H9 (cell line): ENCODE measurements at regions not wholly inside any gene's neighbourhood (a gene's known extent, or its start where the extent isn't known, plus 50 kb on each side); places are given as distances from the start of the nearest gene placed in this dataset.

Source experiments
- DNase-seq: peaks from one replicate; pipeline ENCODE4 v3.0.0-alpha.2; 2017
- H2AFZ ChIP-seq: one replicate; pipeline ENCODE4 v1.6.1; 2013; ENCODE audit warnings: mild to moderate bottlenecking, low read length, control low read depth, moderate library complexity
- H2AK5ac ChIP-seq: 2 replicates; pipeline ENCODE4 v1.6.1; 2013; ENCODE audit warnings: low read length, control low read depth, mixed read lengths; ENCODE audit not compliant: insufficient read length
- H2BK120ac ChIP-seq: one replicate; pipeline ENCODE4 v1.6.1; 2013; ENCODE audit warnings: low read depth, mild to moderate bottlenecking, low read length, control low read depth, inconsistent platforms; ENCODE audit not compliant: poor library complexity, severe bottlenecking
- H2BK12ac ChIP-seq: 2 replicates; pipeline ENCODE4 v1.6.1; 2013; ENCODE audit warnings: low read length, control low read depth, mixed read lengths, low read depth; ENCODE audit not compliant: insufficient read length
- H2BK15ac ChIP-seq: 2 replicates; pipeline ENCODE4 v1.6.1; 2013; ENCODE audit warnings: low read depth, low read length, control low read depth
- H2BK20ac ChIP-seq: one replicate; pipeline ENCODE4 v1.6.1; 2013; ENCODE audit warnings: low read depth, mild to moderate bottlenecking, low read length, control low read depth, inconsistent platforms; ENCODE audit not compliant: poor library complexity, severe bottlenecking
- H2BK5ac ChIP-seq: 2 replicates; pipeline ENCODE4 v1.6.1; 2013; ENCODE audit warnings: low read length, control low read depth, mixed read lengths; ENCODE audit not compliant: insufficient read length
- H3K14ac ChIP-seq: 2 replicates; pipeline ENCODE4 v1.6.1; 2013; ENCODE audit warnings: low read length, control low read depth; ENCODE audit not compliant: insufficient read depth
- H3K18ac ChIP-seq: 2 replicates; pipeline ENCODE4 v1.6.1; 2013; ENCODE audit warnings: low read depth, mild to moderate bottlenecking, mixed read lengths, low read length, control low read depth; ENCODE audit not compliant: insufficient read length
- H3K23ac ChIP-seq: 2 replicates; pipeline ENCODE4 v1.6.1; 2013; ENCODE audit warnings: low read length, control low read depth, mixed read lengths, low read depth; ENCODE audit not compliant: insufficient read length
- H3K23me2 ChIP-seq: 2 replicates; pipeline ENCODE4 v1.6.1; 2013; ENCODE audit warnings: low read depth, mild to moderate bottlenecking, mixed read lengths, low read length, control low read depth; ENCODE audit not compliant: insufficient read length, poor library complexity, severe bottlenecking
- H3K27ac ChIP-seq: 2 replicates; pipeline ENCODE4 v1.5.1; 2013; ENCODE audit warnings: low read length, control low read depth, mixed read lengths, low read depth; ENCODE audit not compliant: insufficient read length
- H3K27me3 ChIP-seq: 2 replicates; pipeline ENCODE4 v1.6.1; 2013; ENCODE audit warnings: low read length, control low read depth, inconsistent platforms; ENCODE audit not compliant: insufficient read depth
- H3K4ac ChIP-seq: 2 replicates; pipeline ENCODE4 v1.6.1; 2013; ENCODE audit warnings: low read depth, mild to moderate bottlenecking, control low read depth, inconsistent platforms, low read length, moderate library complexity
- H3K4me1 ChIP-seq: 2 replicates; pipeline ENCODE4 v1.6.1; 2013; ENCODE audit warnings: low read length, control low read depth, inconsistent platforms; ENCODE audit not compliant: insufficient read depth
- H3K4me2 ChIP-seq: 2 replicates; pipeline ENCODE4 v1.6.1; 2013; ENCODE audit warnings: low read length, control low read depth, mixed read lengths; ENCODE audit not compliant: insufficient read length, insufficient read depth
- H3K56ac ChIP-seq: 2 replicates; pipeline ENCODE4 v1.6.1; 2013; ENCODE audit warnings: low read depth, mild to moderate bottlenecking, mixed read lengths, low read length, control low read depth; ENCODE audit not compliant: insufficient read length
- H3K79me1 ChIP-seq: 2 replicates; pipeline ENCODE4 v1.6.1; 2013; ENCODE audit warnings: low read depth, mild to moderate bottlenecking, moderate library complexity, low read length, control low read depth, inconsistent platforms; ENCODE audit not compliant: insufficient read depth, poor library complexity, severe bottlenecking
- H3K79me2 ChIP-seq: 2 replicates; pipeline ENCODE4 v1.6.1; 2013; ENCODE audit warnings: low read length, control low read depth, inconsistent platforms; ENCODE audit not compliant: insufficient read depth
- H3K9ac ChIP-seq: 2 replicates; pipeline ENCODE4 v1.6.1; 2013; ENCODE audit warnings: low read length, control low read depth, mixed read lengths; ENCODE audit not compliant: insufficient read length; ENCODE audit errors: extremely low read depth
- H3K9me3 ChIP-seq: one replicate; pipeline ENCODE4 v1.6.1; 2013; ENCODE audit warnings: low read depth, low read length, inconsistent platforms; ENCODE audit not compliant: control insufficient read depth
- H3T11ph ChIP-seq: one replicate; pipeline ENCODE4 v1.6.1; 2013; ENCODE audit warnings: mild to moderate bottlenecking, low read length, control low read depth, inconsistent platforms
- H4K20me1 ChIP-seq: one replicate; pipeline ENCODE4 v1.6.1; 2013; ENCODE audit not compliant: control insufficient read depth, insufficient read length, insufficient read depth
- H4K5ac ChIP-seq: 2 replicates; pipeline ENCODE4 v1.6.1; 2013; ENCODE audit warnings: low read depth, mild to moderate bottlenecking, mixed read lengths, low read length, control low read depth; ENCODE audit not compliant: insufficient read length
- H4K8ac ChIP-seq: replicated peaks from 2 replicates; pipeline ENCODE4 v1.6.1; 2013; ENCODE audit warnings: low read length, control low read depth, mixed read lengths, low read depth; ENCODE audit not compliant: insufficient read length
- H4K91ac ChIP-seq: 2 replicates; pipeline ENCODE4 v1.6.1; 2013; ENCODE audit warnings: low read depth, mild to moderate bottlenecking, moderate library complexity, mixed read lengths, low read length, control low read depth; ENCODE audit not compliant: insufficient read length
- H3K27ac Mint-ChIP-seq, 3 experiments: 2 replicates in 2 of 3; 3 replicates in 1 of 3; pipeline ENCODE4 v1.8.0; 2020 to 2021; ENCODE audit warnings: mixed read lengths in 3 of 3, mild to moderate bottlenecking in 1 of 3, moderate library complexity in 1 of 3
- H3K27me3 Mint-ChIP-seq: 2 replicates; pipeline ENCODE4 v1.8.0; 2021; ENCODE audit warnings: low read depth, mild to moderate bottlenecking, moderate library complexity, mixed read lengths
- H3K36me3 Mint-ChIP-seq, 3 experiments: 2 replicates in 2 of 3; 3 replicates in 1 of 3; pipeline ENCODE4 v1.8.0; 2020 to 2021; ENCODE audit warnings: low read depth in 3 of 3, mixed read lengths in 3 of 3; ENCODE audit not compliant: insufficient read depth in 1 of 3
- H3K4me1 Mint-ChIP-seq, 2 experiments: 2 replicates each; pipeline ENCODE4 v1.8.0; 2020; ENCODE audit warnings: mixed read lengths in 2 of 2
- H3K4me3 Mint-ChIP-seq, 2 experiments: 2 replicates in 1 of 2; 3 replicates in 1 of 2; pipeline ENCODE4 v1.8.0; 2020 to 2021; ENCODE audit warnings: mild to moderate bottlenecking in 2 of 2, mixed read lengths in 2 of 2, moderate library complexity in 1 of 2
- H3K9me3 Mint-ChIP-seq, 2 experiments: 2 replicates in 1 of 2; 3 replicates in 1 of 2; pipeline ENCODE4 v1.8.0; 2020; ENCODE audit warnings: mild to moderate bottlenecking in 2 of 2, mixed read lengths in 2 of 2, moderate library complexity in 1 of 2
- WGBS: extraction: QIAGEN DNeasy Blood & Tissue Kit; methylation state at CpG from one replicate; pipeline ENCODE4 v1.1.7; 2013; ENCODE audit warnings: missing lambda C conversion rate, low lambda C conversion rate, mixed read lengths; ENCODE audit not compliant: insufficient read length; ENCODE audit errors: extremely low coverage; 5-methylcytosine and 5-hydroxymethylcytosine counted together
- TF ChIP-seq, protein P1 (sequence below): fragments of 200-600 bp; sonication (generic); conservative IDR thresholded peaks from 3 replicates; pipeline ENCODE4 v1.8.0; 2021; ENCODE audit warnings: antibody characterized with exemption, mild to moderate bottlenecking

- WGBS: no CpG with 5 or more reads among the region's 2 CpGs
- Histone ChIP-seq H3K4me2 (no peak overlapping the region), H3K79me1 (no peaks in the 10 kb centered on the region), H3K56ac (no peak overlapping the region), H3K9ac (no peak overlapping the region), H3K23ac (no peak overlapping the region), H4K5ac (no peak overlapping the region), H3K9me3 (no peaks in the 10 kb centered on the region), H2BK20ac (no peak overlapping the region), H2BK12ac (no peak overlapping the region), H2AFZ (peak overlapping the region; percentile 50), H3K79me2 (no peaks in the 10 kb centered on the region), H2BK5ac (no peak overlapping the region), H3K23me2 (no peaks in the 10 kb centered on the region), H4K91ac (no peak overlapping the region), H3K27ac (no peak overlapping the region), H3K14ac (no peak overlapping the region), H3K18ac (no peak overlapping the region), H2AK5ac (no peak overlapping the region), H3K4ac (no peak overlapping the region), H2BK15ac (no peak overlapping the region), H3T11ph (no peak overlapping the region), H3K27me3 (no peaks in the 10 kb centered on the region), H4K8ac (no peak overlapping the region), H2BK120ac (no peak overlapping the region), H4K20me1 (no peaks in the 10 kb centered on the region), H3K4me1 (peaks cover 5% of the 10 kb centered on the region)
- no peak for DNase-seq
- Mint-ChIP-seq H3K36me3 (no peaks in the 10 kb centered on the region), H3K27ac (peak overlapping the region in 1 of 3 experiments; percentile 79; a peak in 1 of 7 replicates), H3K27me3 (no peaks in the 10 kb centered on the region; the same call in none of the 2 replicates), H3K4me1 (peaks cover 0 to 4% of the 10 kb centered on the region in 2 experiments; a peak in 3 of 4 replicates), H3K9me3 (no peaks in the 10 kb centered on the region; a peak in 1 of 5 replicates), H3K4me3 (no peak overlapping the region)
- TF ChIP-seq, protein P1, sequence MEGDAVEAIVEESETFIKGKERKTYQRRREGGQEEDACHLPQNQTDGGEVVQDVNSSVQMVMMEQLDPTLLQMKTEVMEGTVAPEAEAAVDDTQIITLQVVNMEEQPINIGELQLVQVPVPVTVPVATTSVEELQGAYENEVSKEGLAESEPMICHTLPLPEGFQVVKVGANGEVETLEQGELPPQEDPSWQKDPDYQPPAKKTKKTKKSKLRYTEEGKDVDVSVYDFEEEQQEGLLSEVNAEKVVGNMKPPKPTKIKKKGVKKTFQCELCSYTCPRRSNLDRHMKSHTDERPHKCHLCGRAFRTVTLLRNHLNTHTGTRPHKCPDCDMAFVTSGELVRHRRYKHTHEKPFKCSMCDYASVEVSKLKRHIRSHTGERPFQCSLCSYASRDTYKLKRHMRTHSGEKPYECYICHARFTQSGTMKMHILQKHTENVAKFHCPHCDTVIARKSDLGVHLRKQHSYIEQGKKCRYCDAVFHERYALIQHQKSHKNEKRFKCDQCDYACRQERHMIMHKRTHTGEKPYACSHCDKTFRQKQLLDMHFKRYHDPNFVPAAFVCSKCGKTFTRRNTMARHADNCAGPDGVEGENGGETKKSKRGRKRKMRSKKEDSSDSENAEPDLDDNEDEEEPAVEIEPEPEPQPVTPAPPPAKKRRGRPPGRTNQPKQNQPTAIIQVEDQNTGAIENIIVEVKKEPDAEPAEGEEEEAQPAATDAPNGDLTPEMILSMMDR: no peak
These were observed 244.0 kb upstream of the CXCL12 start for GRCh38 chr10:44628921-44629320.
